ENCODE measurements at regions not wholly inside any gene's neighbourhood (a gene's known extent, or its start where the extent isn't known, plus 50 kb on each side); places are given as distances from the start of the nearest gene placed in this dataset.
A peak's percentile ranks its signal among the peaks of the same experiment; 100 is the strongest.
"Not testable (repeated sequence)": the region's sequence is repeated elsewhere in the genome, so short reads cannot be mapped to it uniquely, and the experiment has no call there.

GRCh38 chr1:228555074-228555994, 68.2 kb downstream of the RNF187 start:
- H3K27ac ChIP-seq, result no peak overlapping the region
- no peaks in the 10 kb centered on the region for H3K36me3 ChIP-seq
- no peaks in the 10 kb centered on the region for H3K4me1 ChIP-seq
- peaks cover 6% of the 10 kb centered on the region for H3K27me3 ChIP-seq
- H3K4me3 ChIP-seq, result no peak overlapping the region
- H3K9me3 ChIP-seq, result no peaks in the 10 kb centered on the region
- TF ChIP-seq POLR2AphosphoS5 (IDR thresholded peaks at IDR 0.05) (no peak), EP300 (IDR thresholded peaks at IDR 0.05) (no peak)
- peak; percentile 44 to 77 for DNase-seq (ENCODE audit: low spot score in 2 of 2)
- 60% methylated on average over 52 of the region's 71 CpGs for WGBS

GRCh38 chr1:228556634-228557430, 69.7 kb downstream of the RNF187 start:
- WGBS, result no CpG with 5 or more reads among the region's 66 CpGs
- H3K4me3 ChIP-seq; H3K27ac ChIP-seq; H3K4me1 ChIP-seq; H3K36me3 ChIP-seq; H3K27me3 ChIP-seq; DNase-seq (ENCODE audit: low spot score in 2 of 2); H3K9me3 ChIP-seq: not testable (repeated sequence)

Data from suprapubic skin (tissue), 4 donors.